SK-N-SH (cell line): ENCODE measurements at regions not wholly inside any gene's neighbourhood (a gene's known extent, or its start where the extent isn't known, plus 50 kb on each side); places are given as distances from the start of the nearest gene placed in this dataset.

Source experiments
- CTCF ChIA-PET: fragments of 300-600, 350-600 bp; formaldehyde crosslinking; extraction: SDS; loops from one replicate; lab custom pipeline; 2021; lab: Yijun Ruan, JAX
- POLR2A ChIA-PET: fragments of 350-600 bp; sonication (Branson Sonifier 250); formaldehyde crosslinking; extraction: SDS; loops from one replicate; lab custom pipeline; 2020; ENCODE audit warnings: antibody characterized with exemption, inconsistent platforms; lab: Yijun Ruan, JAX
- DNase-seq: peaks from one replicate; pipeline ENCODE4 v3.0.0; 2012
- H2AFZ ChIP-seq: fragments of 200-600 bp; sonication (generic); 2 replicates; pipeline ENCODE4 v1.8.1; 2016; ENCODE audit warnings: antibody characterized with exemption, mild to moderate bottlenecking, low read depth
- H3F3A ChIP-seq: fragments of 200-600 bp; sonication (generic); replicated peaks from 2 replicates; pipeline ENCODE3; 2016; ENCODE audit warnings: antibody characterized with exemption, mild to moderate bottlenecking; ENCODE audit not compliant: insufficient read depth
- H3K27ac ChIP-seq, 2 experiments: fragments of 200-500 bp in 1 of 2; fragments of 200-600 bp in 1 of 2; sonication (Bioruptor generic) in 1 of 2; sonication (generic), shearing (Covaris generic) in 1 of 2; 2 replicates each; pipeline versions ENCODE4 v1.5.1 to v1.6.1; 2014 to 2016; ENCODE audit warnings: low read depth in 2 of 2, inconsistent platforms in 1 of 2, low read length in 1 of 2, mild to moderate bottlenecking in 1 of 2, mixed read lengths in 1 of 2
- H3K27me3 ChIP-seq: fragments of 200-600 bp; sonication (generic), shearing (Covaris generic); 2 replicates; pipeline ENCODE4 v1.6.1; 2016; ENCODE audit warnings: mixed run types; ENCODE audit not compliant: insufficient read depth
- H3K36me3 ChIP-seq, 2 experiments: fragments of 200-500 bp in 1 of 2; fragments of 200-600 bp in 1 of 2; sonication (Bioruptor generic) in 1 of 2; sonication (generic) in 1 of 2; replicated peaks in 1 of 2; 2 replicates each; pipeline versions ENCODE3 to v1.5.1; 2014 to 2016; ENCODE audit warnings: low read length in 1 of 2, mild to moderate bottlenecking in 1 of 2; ENCODE audit not compliant: insufficient read depth in 2 of 2, control insufficient read depth in 1 of 2
- H3K4me1 ChIP-seq, 2 experiments: fragments of 200-500 bp in 1 of 2; fragments of 200-600 bp in 1 of 2; sonication (Bioruptor generic) in 1 of 2; sonication (generic), shearing (Covaris generic) in 1 of 2; 2 replicates each; pipeline versions ENCODE4 v1.5.1 to v1.6.1; 2014 to 2016; ENCODE audit warnings: low read depth in 1 of 2, low read length in 1 of 2, mixed run types in 1 of 2; ENCODE audit not compliant: insufficient read depth in 2 of 2, control insufficient read depth in 1 of 2
- H3K4me2 ChIP-seq: fragments of 200-600 bp; sonication (generic), shearing (Covaris generic); 2 replicates; pipeline ENCODE4 v1.6.1; 2017; ENCODE audit warnings: mixed run types
- H3K4me3 ChIP-seq, 2 experiments: fragments of 200-500 bp in 1 of 2; fragments of 200-600 bp in 1 of 2; sonication (Bioruptor generic) in 1 of 2; sonication (generic), shearing (Covaris generic) in 1 of 2; 2 replicates each; pipeline versions ENCODE4 v1.5.1 to v1.8.1; 2014 to 2016; ENCODE audit warnings: low read depth in 2 of 2, inconsistent platforms in 1 of 2, low read length in 1 of 2, mild to moderate bottlenecking in 1 of 2, mixed read lengths in 1 of 2, moderate library complexity in 1 of 2
- H3K79me2 ChIP-seq: fragments of 200-600 bp; sonication (generic); 2 replicates; pipeline ENCODE4 v1.8.1; 2017; ENCODE audit warnings: mild to moderate bottlenecking; ENCODE audit not compliant: insufficient read depth
- H3K9ac ChIP-seq: fragments of 200-600 bp; sonication (generic); 2 replicates; pipeline ENCODE4 v1.6.1; 2017; ENCODE audit warnings: mixed run types
- H3K9me2 ChIP-seq: fragments of 200-600 bp; sonication (generic); 2 replicates; pipeline ENCODE4 v1.6.1; 2017; ENCODE audit warnings: mixed run types
- H3K9me3 ChIP-seq: fragments of 200-600 bp; sonication (generic); 2 replicates; pipeline ENCODE4 v1.6.1; 2017; ENCODE audit warnings: mixed run types, mild to moderate bottlenecking, moderate library complexity
- H4K20me1 ChIP-seq: fragments of 200-600 bp; sonication (generic); 2 replicates; pipeline ENCODE4 v1.6.1; 2017; ENCODE audit warnings: mild to moderate bottlenecking, mixed run types; ENCODE audit not compliant: insufficient read depth
- ELF1 ChIP-seq: IDR thresholded peaks from 2 replicates; pipeline ENCODE4 v1.4.0; 2012
- EP300 ChIP-seq, 2 experiments: IDR thresholded peaks; 2 replicates each; pipeline versions ENCODE4 v1.4.0 to v1.6.1; 2012; ENCODE audit warnings: borderline replicate concordance in 1 of 2, low read depth in 1 of 2, low read length in 1 of 2
- FOSL2 ChIP-seq: IDR thresholded peaks from 2 replicates; pipeline ENCODE4 v1.4.0; 2012; ENCODE audit warnings: low read depth, mild to moderate bottlenecking, moderate library complexity, borderline replicate concordance
- GABPA ChIP-seq: IDR thresholded peaks from 2 replicates; pipeline ENCODE4 v1.4.0; 2012; ENCODE audit warnings: low read depth, mild to moderate bottlenecking
- GATA2 ChIP-seq: sonication (generic); formaldehyde crosslinking; IDR thresholded peaks from 2 replicates; pipeline ENCODE4 v1.5.0; 2020; ENCODE audit warnings: mild to moderate bottlenecking, missing genetic modification reagents
- JUND ChIP-seq: IDR thresholded peaks from 2 replicates; pipeline ENCODE4 v1.4.0; 2012
- NRF1 ChIP-seq: IDR thresholded peaks from 2 replicates; pipeline ENCODE4 v1.6.1; 2012; ENCODE audit warnings: low read depth, mild to moderate bottlenecking, low read length
- RFX5 ChIP-seq: IDR thresholded peaks from 2 replicates; pipeline ENCODE4 v1.6.1; 2012; ENCODE audit warnings: mild to moderate bottlenecking, improper control_type of control experiment, low read length
- SMC3 ChIP-seq: IDR thresholded peaks from 2 replicates; pipeline ENCODE4 v1.6.1; 2012; ENCODE audit warnings: low read depth, low read length, improper control_type of control experiment
- TCF12 ChIP-seq: IDR thresholded peaks from 2 replicates; pipeline ENCODE4 v1.4.0; 2012
- WGBS: methylation state at CpG from one replicate; pipeline ENCODE4 v1.1.6; 2017; ENCODE audit warnings: low lambda C conversion rate; 5-methylcytosine and 5-hydroxymethylcytosine counted together
- TF ChIP-seq, protein P1 (sequence below): fragments of 200-600 bp; sonication (generic); IDR thresholded peaks from 2 replicates; pipeline ENCODE4 v1.6.1; 2017; ENCODE audit warnings: antibody characterized with exemption, mild to moderate bottlenecking, moderate library complexity
- TF ChIP-seq, protein P2 (sequence below): fragments of 150-350 bp; IDR thresholded peaks from 2 replicates; pipeline ENCODE4 v1.6.1; 2016; ENCODE audit warnings: mild to moderate bottlenecking, low read depth, low read length
- TF ChIP-seq, protein P3 (sequence below): IDR thresholded peaks from 2 replicates; pipeline ENCODE4 v1.4.0; 2012; ENCODE audit warnings: low read depth, borderline replicate concordance
- TF ChIP-seq, protein P4 (sequence below): IDR thresholded peaks from 2 replicates; pipeline ENCODE4 v1.4.0; 2012; ENCODE audit warnings: low read depth, borderline replicate concordance
- TF ChIP-seq, protein P5 (sequence below): fragments of 150-350 bp; IDR thresholded peaks from 2 replicates; pipeline ENCODE4 v1.6.1; 2017; ENCODE audit warnings: antibody characterized with exemption, low read length, low read depth, borderline replicate concordance
- TF ChIP-seq, protein P6 (sequence below): IDR thresholded peaks from 2 replicates; pipeline ENCODE4 v1.6.1; 2012; ENCODE audit warnings: mild to moderate bottlenecking, low read depth, low read length, moderate library complexity

DNA sequence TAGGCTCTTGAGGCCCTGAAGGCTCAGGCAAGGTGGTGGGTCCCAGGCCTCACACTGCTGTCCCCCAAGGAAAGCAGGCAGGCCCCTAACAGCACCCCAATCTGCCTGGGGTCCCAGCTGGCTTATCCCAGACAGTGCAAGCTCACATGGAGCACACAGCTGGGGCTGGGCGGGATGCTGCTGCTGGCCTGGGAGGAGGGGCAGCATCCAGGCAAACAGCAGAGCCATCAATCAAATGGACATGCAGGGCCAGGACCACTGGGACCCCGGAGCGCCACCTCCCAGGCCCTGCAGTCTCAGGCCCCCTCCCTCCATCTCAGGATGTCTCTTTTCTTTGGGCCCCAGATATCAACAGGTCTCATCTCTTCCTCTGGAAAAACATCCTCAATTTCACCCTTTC is 140.3 kb downstream of the BRD1 start:
- no peak overlapping the region for H3K4me2 ChIP-seq
- no peaks in the 10 kb centered on the region for H3K36me3 ChIP-seq
- TF ChIP-seq, protein P1, sequence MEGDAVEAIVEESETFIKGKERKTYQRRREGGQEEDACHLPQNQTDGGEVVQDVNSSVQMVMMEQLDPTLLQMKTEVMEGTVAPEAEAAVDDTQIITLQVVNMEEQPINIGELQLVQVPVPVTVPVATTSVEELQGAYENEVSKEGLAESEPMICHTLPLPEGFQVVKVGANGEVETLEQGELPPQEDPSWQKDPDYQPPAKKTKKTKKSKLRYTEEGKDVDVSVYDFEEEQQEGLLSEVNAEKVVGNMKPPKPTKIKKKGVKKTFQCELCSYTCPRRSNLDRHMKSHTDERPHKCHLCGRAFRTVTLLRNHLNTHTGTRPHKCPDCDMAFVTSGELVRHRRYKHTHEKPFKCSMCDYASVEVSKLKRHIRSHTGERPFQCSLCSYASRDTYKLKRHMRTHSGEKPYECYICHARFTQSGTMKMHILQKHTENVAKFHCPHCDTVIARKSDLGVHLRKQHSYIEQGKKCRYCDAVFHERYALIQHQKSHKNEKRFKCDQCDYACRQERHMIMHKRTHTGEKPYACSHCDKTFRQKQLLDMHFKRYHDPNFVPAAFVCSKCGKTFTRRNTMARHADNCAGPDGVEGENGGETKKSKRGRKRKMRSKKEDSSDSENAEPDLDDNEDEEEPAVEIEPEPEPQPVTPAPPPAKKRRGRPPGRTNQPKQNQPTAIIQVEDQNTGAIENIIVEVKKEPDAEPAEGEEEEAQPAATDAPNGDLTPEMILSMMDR = no peak
- no peak for TF ChIP-seq GATA2 (CRISPR knock-in tag)
- no peak for TF ChIP-seq GABPA
- no peak for TF ChIP-seq TCF12
- TF ChIP-seq JUND = no peak
- TF ChIP-seq EP300 (IDR thresholded peaks at IDR 0.05; ENCODE audit: borderline replicate concordance in 1 of 2, low read depth in 1 of 2, low read length in 1 of 2) = no peak
- H4K20me1 ChIP-seq = no peaks in the 10 kb centered on the region
- no peaks in the 10 kb centered on the region for H3K27me3 ChIP-seq
- 33% methylated on average over 2 of the region's 3 CpGs for WGBS
- H3K9me3 ChIP-seq = no peaks in the 10 kb centered on the region
- H3K4me1 ChIP-seq = no peaks in the 10 kb centered on the region; a peak in 1 of 4 replicates
- H3K9ac ChIP-seq = no peak overlapping the region
- H3K27ac ChIP-seq = no peak overlapping the region
- no peak overlapping the region for H3K4me3 ChIP-seq
- ChIA-PET CTCF (interaction anchor here (1.9 kb wide), 1 partner anchor 54 kb away, joined by 5 read pairs; no protein-coding TSS in a partner anchor), POLR2A (no interaction called here)
- H3F3A ChIP-seq = no peaks in the 10 kb centered on the region
- DNase-seq = no peak
- H3K9me2 ChIP-seq = no peaks in the 10 kb centered on the region
- H2AFZ ChIP-seq = no peak overlapping the region
- no peaks in the 10 kb centered on the region for H3K79me2 ChIP-seq

DNA sequence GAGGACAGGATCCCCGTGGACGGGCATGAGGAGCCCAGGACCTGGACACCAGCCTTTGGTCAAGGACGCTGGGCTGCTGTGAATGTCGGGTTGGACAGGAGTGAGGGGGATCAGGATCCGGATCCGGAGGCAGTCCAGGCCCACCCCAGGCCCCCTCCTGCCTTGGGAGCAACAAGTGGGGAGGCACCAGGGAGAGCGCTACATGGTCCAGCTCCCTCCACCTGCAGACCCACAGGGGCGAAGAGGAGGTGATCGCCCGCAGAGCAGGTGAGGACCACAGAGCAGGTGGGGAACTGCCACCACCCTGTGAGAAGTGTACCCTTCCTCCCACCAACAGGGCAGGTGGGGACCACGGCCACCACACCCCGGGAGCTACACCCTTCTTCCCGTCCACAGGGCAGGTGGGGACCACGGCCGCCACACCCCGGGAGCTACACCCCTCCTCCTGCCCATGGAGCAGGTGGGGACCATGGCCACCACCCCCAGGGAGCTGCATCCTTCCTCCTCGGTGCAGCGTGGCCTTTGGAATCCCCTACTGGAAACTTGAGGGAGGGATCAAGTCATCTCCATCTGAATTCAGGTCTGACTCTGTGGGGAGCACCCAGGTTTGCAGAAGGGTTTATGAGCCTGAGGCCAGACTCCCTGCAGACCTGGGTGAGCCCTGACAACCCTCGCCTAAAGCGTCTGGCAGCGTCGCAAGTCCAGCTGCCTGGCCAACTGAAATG is 141.0 kb downstream of the BRD1 start:
- CTCF ChIA-PET = interaction anchor here (1.9 to 2.2 kb wide), 2 partner anchors 39 to 54 kb away, joined by 5 to 7 read pairs; no protein-coding TSS in a partner anchor
- no peaks in the 10 kb centered on the region for H3K9me3 ChIP-seq
- no peak for TF ChIP-seq NRF1
- TF ChIP-seq, protein P2, sequence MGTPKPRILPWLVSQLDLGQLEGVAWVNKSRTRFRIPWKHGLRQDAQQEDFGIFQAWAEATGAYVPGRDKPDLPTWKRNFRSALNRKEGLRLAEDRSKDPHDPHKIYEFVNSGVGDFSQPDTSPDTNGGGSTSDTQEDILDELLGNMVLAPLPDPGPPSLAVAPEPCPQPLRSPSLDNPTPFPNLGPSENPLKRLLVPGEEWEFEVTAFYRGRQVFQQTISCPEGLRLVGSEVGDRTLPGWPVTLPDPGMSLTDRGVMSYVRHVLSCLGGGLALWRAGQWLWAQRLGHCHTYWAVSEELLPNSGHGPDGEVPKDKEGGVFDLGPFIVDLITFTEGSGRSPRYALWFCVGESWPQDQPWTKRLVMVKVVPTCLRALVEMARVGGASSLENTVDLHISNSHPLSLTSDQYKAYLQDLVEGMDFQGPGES = no peak
- TF ChIP-seq, protein P3, sequence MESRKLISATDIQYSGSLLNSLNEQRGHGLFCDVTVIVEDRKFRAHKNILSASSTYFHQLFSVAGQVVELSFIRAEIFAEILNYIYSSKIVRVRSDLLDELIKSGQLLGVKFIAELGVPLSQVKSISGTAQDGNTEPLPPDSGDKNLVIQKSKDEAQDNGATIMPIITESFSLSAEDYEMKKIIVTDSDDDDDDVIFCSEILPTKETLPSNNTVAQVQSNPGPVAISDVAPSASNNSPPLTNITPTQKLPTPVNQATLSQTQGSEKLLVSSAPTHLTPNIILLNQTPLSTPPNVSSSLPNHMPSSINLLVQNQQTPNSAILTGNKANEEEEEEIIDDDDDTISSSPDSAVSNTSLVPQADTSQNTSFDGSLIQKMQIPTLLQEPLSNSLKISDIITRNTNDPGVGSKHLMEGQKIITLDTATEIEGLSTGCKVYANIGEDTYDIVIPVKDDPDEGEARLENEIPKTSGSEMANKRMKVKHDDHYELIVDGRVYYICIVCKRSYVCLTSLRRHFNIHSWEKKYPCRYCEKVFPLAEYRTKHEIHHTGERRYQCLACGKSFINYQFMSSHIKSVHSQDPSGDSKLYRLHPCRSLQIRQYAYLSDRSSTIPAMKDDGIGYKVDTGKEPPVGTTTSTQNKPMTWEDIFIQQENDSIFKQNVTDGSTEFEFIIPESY = no peak
- TF ChIP-seq, protein P4, sequence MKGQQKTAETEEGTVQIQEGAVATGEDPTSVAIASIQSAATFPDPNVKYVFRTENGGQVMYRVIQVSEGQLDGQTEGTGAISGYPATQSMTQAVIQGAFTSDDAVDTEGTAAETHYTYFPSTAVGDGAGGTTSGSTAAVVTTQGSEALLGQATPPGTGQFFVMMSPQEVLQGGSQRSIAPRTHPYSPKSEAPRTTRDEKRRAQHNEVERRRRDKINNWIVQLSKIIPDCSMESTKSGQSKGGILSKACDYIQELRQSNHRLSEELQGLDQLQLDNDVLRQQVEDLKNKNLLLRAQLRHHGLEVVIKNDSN = no peak
- no peak for TF ChIP-seq ELF1
- TF ChIP-seq, protein P5, sequence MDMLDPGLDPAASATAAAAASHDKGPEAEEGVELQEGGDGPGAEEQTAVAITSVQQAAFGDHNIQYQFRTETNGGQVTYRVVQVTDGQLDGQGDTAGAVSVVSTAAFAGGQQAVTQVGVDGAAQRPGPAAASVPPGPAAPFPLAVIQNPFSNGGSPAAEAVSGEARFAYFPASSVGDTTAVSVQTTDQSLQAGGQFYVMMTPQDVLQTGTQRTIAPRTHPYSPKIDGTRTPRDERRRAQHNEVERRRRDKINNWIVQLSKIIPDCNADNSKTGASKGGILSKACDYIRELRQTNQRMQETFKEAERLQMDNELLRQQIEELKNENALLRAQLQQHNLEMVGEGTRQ = no peak
- no peak for TF ChIP-seq SMC3
- no peak for TF ChIP-seq RFX5
- TF ChIP-seq FOSL2 = no peak
- TF ChIP-seq, protein P6, sequence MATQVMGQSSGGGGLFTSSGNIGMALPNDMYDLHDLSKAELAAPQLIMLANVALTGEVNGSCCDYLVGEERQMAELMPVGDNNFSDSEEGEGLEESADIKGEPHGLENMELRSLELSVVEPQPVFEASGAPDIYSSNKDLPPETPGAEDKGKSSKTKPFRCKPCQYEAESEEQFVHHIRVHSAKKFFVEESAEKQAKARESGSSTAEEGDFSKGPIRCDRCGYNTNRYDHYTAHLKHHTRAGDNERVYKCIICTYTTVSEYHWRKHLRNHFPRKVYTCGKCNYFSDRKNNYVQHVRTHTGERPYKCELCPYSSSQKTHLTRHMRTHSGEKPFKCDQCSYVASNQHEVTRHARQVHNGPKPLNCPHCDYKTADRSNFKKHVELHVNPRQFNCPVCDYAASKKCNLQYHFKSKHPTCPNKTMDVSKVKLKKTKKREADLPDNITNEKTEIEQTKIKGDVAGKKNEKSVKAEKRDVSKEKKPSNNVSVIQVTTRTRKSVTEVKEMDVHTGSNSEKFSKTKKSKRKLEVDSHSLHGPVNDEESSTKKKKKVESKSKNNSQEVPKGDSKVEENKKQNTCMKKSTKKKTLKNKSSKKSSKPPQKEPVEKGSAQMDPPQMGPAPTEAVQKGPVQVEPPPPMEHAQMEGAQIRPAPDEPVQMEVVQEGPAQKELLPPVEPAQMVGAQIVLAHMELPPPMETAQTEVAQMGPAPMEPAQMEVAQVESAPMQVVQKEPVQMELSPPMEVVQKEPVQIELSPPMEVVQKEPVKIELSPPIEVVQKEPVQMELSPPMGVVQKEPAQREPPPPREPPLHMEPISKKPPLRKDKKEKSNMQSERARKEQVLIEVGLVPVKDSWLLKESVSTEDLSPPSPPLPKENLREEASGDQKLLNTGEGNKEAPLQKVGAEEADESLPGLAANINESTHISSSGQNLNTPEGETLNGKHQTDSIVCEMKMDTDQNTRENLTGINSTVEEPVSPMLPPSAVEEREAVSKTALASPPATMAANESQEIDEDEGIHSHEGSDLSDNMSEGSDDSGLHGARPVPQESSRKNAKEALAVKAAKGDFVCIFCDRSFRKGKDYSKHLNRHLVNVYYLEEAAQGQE = no peak
- TF ChIP-seq GABPA = no peak

More for the DNA sequence above, 141.0 kb downstream of the BRD1 start:
- no peak overlapping the region for H3K9ac ChIP-seq
- 56% methylated on average over 4 of the region's 22 CpGs for WGBS
- no peak overlapping the region for H2AFZ ChIP-seq
- no peaks in the 10 kb centered on the region for H4K20me1 ChIP-seq
- DNase-seq = no peak
- H3F3A ChIP-seq = no peaks in the 10 kb centered on the region
- no peak overlapping the region for H3K27ac ChIP-seq
- no peaks in the 10 kb centered on the region; a peak in 1 of 4 replicates for H3K4me1 ChIP-seq
- H3K4me3 ChIP-seq = no peak overlapping the region
- H3K79me2 ChIP-seq = no peaks in the 10 kb centered on the region
- H3K9me2 ChIP-seq = no peaks in the 10 kb centered on the region
- POLR2A ChIA-PET = interaction anchor here (0.5 kb wide), 1 partner anchor 9 kb away, joined by 3 read pairs; no protein-coding TSS in a partner anchor
- H3K36me3 ChIP-seq = no peaks in the 10 kb centered on the region
- H3K27me3 ChIP-seq = no peaks in the 10 kb centered on the region
- no peak overlapping the region for H3K4me2 ChIP-seq
